ENCODE measurements at regions not wholly inside any gene's neighbourhood (a gene's known extent, or its start where the extent isn't known, plus 50 kb on each side); places are given as distances from the start of the nearest gene placed in this dataset.
"Not testable (repeated sequence)": the region's sequence is repeated elsewhere in the genome, so short reads cannot be mapped to it uniquely, and the experiment has no call there.

GRCh38 chr4:122973465-122973864 is 51.1 kb upstream of the NUDT6 start:
- no peak for DNase-seq

DNA sequence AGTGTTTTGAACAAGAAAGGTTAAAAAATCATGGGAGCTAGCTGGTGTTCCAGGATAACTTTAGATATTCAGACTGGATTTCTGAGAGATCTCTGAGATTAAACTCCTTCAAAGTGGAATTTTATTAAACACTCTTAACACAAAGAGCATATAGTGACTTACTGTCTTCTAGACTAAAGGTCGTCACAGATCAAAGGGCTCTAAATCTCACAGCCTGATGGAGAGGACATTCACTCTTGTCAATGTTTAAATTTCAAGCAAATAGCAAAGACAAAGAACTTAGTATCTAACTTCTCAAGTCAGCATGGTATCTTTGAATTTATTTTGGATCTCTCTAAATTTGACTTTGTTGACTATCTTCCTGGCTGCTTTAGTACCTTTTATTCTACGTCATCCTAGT is 53.7 kb upstream of the NUDT6 start:
- no peak for DNase-seq

- DNase-seq = no peak
Measured at GRCh38 chr4:122977103-122977502, 54.7 kb upstream of the NUDT6 start.

- DNase-seq = no peak
Measured at GRCh38 chr4:122978109-122978508, 55.7 kb upstream of the NUDT6 start.

DNA sequence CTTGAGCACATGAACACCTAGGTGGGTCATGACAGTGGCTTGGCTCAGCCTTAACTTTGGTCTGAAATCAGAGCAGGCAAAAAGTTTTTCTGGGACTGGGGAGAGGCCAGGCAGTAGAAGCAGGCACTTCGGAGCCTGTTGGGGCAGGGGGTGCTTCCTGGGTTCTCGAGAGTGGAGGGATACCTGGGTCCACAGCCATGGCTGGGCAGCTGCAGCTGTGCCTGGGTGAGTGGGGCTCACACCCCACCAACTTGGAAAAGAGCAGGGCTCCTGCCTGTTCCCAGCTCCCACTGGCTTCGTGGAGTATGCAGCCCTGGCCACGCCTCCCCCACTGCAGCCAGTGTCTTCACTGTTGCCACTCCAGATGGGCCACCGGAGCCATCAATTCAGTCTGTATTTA is 56.4 kb upstream of the NUDT6 start:
- no peak for DNase-seq

- DNase-seq = no peak
Measured at GRCh38 chr4:122980860-122981259, 58.5 kb upstream of the NUDT6 start.

DNA sequence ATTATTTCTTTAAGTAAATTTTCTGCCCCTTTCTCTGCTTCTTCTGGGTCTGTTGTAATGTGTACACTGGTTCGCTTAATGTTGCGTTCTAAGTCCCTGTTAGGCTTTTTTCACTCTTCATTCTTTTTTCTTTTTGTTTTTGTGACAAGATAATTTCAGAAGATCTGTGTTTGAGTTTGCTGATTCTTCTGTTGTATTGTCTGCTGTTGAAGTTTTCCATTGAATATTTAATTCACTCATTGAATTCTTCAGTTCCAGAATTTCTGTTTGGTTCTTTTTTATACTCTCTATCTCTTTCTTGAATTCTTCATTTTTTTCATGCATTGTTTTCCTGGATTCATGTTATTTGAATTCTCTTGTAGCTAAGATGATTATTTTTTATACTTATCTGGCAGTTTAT is 66.3 kb upstream of the NUDT6 start:
- DNase-seq = no peak

GRCh38 chr4:122990891-122991290 is 68.5 kb upstream of the NUDT6 start:
- no peak for DNase-seq

DNA sequence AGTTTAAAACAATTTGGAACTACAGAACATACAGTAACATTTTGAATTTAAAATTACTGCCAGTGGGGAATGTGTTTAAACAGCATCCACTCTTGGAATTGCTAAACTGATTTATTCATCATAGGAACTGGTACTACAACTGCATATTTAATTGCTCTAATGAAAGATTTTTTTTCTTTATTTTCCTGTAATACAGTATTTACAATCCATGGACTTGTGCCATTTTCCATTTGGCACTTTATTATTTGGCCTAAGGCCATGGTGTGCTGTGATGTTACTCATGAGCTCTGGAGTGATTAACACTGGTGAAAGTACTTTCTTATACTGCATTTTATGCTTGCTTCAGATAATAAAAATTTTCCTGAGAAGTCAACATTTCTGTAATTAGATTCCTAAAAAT is 69.7 kb upstream of the NUDT6 start:
- no peak for DNase-seq

- DNase-seq = no peak
Measured at GRCh38 chr4:122992641-122993040, 70.2 kb upstream of the NUDT6 start.

DNA sequence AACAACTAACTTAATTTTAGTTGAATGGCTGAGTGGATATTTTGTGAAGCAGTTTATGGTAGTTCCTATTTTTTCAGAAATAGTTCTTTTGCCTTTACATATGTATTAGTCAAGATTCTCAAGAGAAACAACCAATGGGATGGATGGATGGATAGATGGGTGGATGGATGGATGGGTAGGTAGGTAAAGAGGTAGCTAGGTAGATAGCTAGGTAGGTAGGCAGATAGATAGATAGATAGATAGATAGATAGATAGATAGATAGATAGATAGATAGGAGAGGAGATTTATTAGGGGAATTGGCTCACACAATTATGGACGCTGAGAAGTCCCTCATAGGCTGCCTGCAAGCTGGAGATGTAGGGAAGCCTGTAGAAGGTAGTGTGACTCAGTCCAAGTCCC is 74.0 kb upstream of the NUDT6 start:
- no peak for DNase-seq

DNA sequence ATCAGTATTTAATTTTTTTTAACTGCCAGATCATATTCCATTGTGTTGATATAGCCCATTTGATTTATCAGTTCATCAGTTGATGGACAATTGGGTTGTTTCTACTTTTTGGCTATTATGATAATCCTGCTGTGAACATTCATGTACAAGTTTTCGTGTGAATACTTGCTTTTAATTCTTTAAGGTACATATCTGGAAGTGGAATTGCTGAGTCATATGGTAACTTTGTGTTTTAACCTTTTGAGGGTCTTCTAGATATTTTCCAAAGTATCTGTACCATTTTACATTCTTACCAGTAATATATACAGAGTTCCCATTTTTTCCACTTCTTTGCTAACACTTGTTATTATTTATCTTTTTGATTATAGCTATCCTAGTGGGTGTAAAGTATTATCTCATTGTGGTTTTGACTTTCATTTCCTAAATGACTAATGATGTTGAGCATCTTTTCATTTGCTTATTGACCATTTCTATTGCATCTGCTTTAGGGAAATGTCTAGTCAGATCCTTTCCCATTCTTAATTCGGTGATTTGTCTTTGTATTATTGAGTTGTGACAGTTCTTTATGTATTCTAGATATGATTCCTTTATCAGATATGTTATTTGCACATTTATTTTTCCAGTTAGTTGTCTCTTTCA is 75.2 kb upstream of the NUDT6 start:
- DNase-seq = no peak

GRCh38 chr4:123004079-123004478 is 81.7 kb upstream of the NUDT6 start:
- not testable (repeated sequence) for DNase-seq

DNA sequence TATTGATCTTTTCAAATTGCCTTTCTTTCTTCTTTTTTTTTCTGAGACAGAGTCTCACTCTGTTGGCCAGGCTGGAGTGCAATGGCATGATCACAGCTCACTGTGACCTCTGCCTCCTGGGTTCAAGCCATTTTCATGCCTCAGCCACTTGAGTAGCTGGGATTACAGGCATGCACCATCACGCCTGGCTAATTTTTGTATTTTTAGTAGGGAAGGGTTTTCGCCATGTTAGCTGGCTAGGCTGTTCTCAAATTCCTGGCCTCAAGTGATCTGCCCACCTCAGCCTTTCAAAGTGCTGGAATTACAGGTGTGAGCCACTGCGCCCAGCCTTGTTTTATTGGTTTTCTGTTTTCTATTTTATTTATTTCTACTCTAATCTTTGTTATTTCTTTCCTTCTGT is 82.7 kb upstream of the NUDT6 start:
- not testable (repeated sequence) for DNase-seq

DNA sequence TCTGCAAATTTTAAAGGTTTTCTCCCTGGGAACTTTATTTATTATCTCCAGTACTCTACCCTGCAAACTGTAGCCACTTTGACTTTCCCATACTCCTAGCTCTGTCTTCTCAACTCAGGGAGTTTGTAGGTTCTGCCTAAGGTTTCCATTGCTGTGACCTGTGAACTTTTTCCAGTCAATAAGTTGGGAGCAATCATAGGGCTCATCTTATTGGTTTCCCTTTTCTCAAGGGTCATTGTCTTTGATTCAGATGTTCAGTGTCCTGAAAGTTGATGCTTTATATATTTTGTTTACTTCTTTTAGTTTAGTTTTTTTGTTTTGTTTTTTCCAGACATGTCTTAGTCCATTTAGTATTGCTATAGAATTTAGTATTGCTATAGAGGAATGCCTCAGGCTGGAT is 85.3 kb upstream of the NUDT6 start:
- DNase-seq = no peak

- not testable (repeated sequence) for DNase-seq
Measured at GRCh38 chr4:123012416-123012815, 90.0 kb upstream of the NUDT6 start.

GRCh38 chr4:123014038-123014437 is 91.6 kb upstream of the NUDT6 start:
- no peak for DNase-seq

DNA sequence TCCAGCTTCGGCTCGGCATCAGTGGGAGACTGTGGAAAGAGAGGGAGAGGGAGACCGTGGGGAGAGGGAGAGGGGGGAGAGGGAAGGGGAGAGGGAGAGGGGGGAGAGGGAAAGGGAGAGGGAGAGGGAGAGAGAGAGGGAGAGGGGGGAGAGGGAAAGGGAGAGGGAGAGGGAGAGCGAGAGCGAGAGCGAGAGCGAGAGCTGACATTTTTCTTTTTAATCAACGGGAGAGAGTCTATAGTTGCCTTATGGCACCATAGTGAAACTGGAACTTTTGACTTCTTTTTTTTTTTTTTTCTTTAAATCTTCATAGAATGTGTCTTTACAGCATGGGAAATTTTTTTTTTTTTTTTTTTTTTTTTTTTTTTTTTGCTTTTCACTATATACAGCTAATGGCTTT is 94.7 kb upstream of the NUDT6 start:
- no peak for DNase-seq

GRCh38 chr4:123017636-123018395 is 95.4 kb upstream of the NUDT6 start:
- no peak for DNase-seq

GRCh38 chr4:123018396-123018775 is 96.0 kb upstream of the NUDT6 start:
- no peak for DNase-seq

GRCh38 chr4:123020285-123020684 is 97.9 kb upstream of the NUDT6 start:
- no peak for DNase-seq

- no peak for DNase-seq
Measured at GRCh38 chr4:123023647-123024046, 101.2 kb upstream of the NUDT6 start.

- no peak for DNase-seq
Measured at GRCh38 chr4:123024710-123025109, 102.3 kb upstream of the NUDT6 start.

GRCh38 chr4:123025398-123025797 is 103.0 kb upstream of the NUDT6 start:
- no peak for DNase-seq

GRCh38 chr4:123026015-123026414 is 103.6 kb upstream of the NUDT6 start:
- DNase-seq = not testable (repeated sequence)
